ENCODE measurements at regions not wholly inside any gene's neighbourhood (a gene's known extent, or its start where the extent isn't known, plus 50 kb on each side); places are given as distances from the start of the nearest gene placed in this dataset.

DNA sequence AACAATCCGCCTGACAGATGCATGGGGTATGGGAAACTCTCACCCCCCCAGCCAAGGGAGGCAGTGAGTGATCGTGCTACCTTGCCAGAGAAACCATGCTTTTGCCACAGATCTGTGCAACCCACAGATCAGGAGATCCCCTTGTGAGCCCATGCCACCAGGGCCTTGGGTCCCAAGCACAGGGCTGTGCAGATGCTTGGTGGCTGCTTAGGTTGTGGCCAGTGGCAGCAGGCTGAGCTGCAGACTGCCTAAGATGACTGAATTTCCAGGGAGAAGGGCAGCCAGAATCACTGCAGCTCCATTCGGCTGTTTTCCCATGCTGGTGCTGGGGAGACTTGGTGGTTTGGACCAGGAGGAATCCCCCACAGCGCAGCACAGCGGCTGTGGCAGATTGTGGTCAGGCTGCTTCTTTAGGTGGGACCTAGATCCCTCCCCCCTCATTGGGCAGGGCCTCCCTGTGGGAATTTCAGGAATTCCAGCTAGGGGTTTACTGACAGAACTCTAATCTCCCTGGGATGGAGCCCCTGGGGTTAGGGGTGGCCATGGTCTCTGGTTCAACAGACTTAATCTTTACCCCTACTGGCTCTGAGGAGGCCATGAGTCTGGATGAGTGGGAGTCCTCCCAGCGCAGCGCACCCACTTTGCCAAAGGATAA, 264.6 kb upstream of the DAAM1 start:
- TF ChIP-seq CTCF (IDR thresholded peaks at IDR 0.05 in 8 of 11, conservative IDR thresholded peaks at IDR 0.05 in 3 of 11) (no peak), POLR2AphosphoS5 (IDR thresholded peaks at IDR 0.05) (no peak)
